Transverse colon (tissue), 4 donors: ENCODE measurements at regions not wholly inside any gene's neighbourhood (a gene's known extent, or its start where the extent isn't known, plus 50 kb on each side); places are given as distances from the start of the nearest gene placed in this dataset.
"Not testable (repeated sequence)": the region's sequence is repeated elsewhere in the genome, so short reads cannot be mapped to it uniquely, and the experiment has no call there.

ENCODE experiments used
- EP300 ChIP-seq: sonication (generic); formaldehyde crosslinking; IDR thresholded peaks from one replicate; pipeline ENCODE4 v1.6.1; 2017; ENCODE audit warnings: antibody characterized with exemption, low read depth
- POLR2A ChIP-seq: fragments of 450-650 bp; IDR thresholded peaks from one replicate; pipeline ENCODE4 v1.6.1; 2016; ENCODE audit warnings: antibody characterized with exemption, mild to moderate bottlenecking, moderate library complexity
- POLR2AphosphoS5 ChIP-seq, 3 donors: sonication (generic); formaldehyde crosslinking; IDR thresholded peaks; one replicate each; pipeline ENCODE4 v1.6.1; 2016; ENCODE audit warnings: antibody characterized with exemption in 3 of 3
- TF ChIP-seq, protein P1 (sequence below), 5 experiments: fragments of 200-600 bp in 3 of 5; fragments of 450-650 bp in 2 of 5; sonication (generic) in 3 of 5; IDR thresholded peaks; 1 replicate in 2 of 5; 2 replicates in 3 of 5; pipeline ENCODE4 v1.5.1; 2016 to 2017; ENCODE audit warnings: antibody characterized with exemption in 5 of 5, inconsistent platforms in 3 of 5, mild to moderate bottlenecking in 2 of 5, moderate library complexity in 1 of 5

DNA sequence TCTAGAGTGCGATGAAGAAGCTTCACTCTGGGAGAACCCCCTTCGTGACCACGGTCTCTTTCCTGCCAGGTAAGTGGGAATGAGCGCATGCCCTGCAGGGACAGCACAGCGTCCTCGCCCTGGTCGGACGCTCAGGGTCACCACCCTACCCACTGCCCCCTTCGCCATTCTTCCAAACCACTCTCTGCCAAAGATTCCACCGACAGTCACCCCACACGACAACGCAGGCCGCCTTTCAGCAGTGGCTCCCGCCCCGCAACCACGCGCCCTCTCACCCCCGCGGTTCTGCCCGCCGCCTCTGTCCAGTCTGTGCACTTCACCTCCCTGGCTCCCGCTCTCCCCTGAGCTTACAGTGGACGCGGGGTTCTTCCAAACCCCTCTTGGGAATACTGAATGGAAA lies 82.3 kb upstream of the FCGR1A start:
- not testable (repeated sequence) for TF ChIP-seq EP300; POLR2A; POLR2AphosphoS5 (IDR thresholded peaks at IDR 0.05)
- TF ChIP-seq, protein P1, sequence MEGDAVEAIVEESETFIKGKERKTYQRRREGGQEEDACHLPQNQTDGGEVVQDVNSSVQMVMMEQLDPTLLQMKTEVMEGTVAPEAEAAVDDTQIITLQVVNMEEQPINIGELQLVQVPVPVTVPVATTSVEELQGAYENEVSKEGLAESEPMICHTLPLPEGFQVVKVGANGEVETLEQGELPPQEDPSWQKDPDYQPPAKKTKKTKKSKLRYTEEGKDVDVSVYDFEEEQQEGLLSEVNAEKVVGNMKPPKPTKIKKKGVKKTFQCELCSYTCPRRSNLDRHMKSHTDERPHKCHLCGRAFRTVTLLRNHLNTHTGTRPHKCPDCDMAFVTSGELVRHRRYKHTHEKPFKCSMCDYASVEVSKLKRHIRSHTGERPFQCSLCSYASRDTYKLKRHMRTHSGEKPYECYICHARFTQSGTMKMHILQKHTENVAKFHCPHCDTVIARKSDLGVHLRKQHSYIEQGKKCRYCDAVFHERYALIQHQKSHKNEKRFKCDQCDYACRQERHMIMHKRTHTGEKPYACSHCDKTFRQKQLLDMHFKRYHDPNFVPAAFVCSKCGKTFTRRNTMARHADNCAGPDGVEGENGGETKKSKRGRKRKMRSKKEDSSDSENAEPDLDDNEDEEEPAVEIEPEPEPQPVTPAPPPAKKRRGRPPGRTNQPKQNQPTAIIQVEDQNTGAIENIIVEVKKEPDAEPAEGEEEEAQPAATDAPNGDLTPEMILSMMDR (IDR thresholded peaks at IDR 0.05) = not testable (repeated sequence)
